ENCODE measurements at regions not wholly inside any gene's neighbourhood (a gene's known extent, or its start where the extent isn't known, plus 50 kb on each side); places are given as distances from the start of the nearest gene placed in this dataset.
A peak's percentile ranks its signal among the peaks of the same experiment; 100 is the strongest.
"Not testable (repeated sequence)": the region's sequence is repeated elsewhere in the genome, so short reads cannot be mapped to it uniquely, and the experiment has no call there.

GRCh38 chr3:22862111-22862510, 341.0 kb upstream of the UBE2E2 start (continued):
- peak; percentile 44 to 73 (median 63) for TF ChIP-seq CTCF (IDR thresholded peaks at IDR 0.05; ENCODE audit: control extremely low read depth in 1 of 3, insufficient read depth in 1 of 3, low read depth in 1 of 3, low read length in 3 of 3)

GRCh38 chr3:22882834-22883233, 320.3 kb upstream of the UBE2E2 start:
- H3K4ac ChIP-seq (replicated peaks; ENCODE audit: insufficient read length, low read depth, low read length); H4K5ac ChIP-seq (ENCODE audit: insufficient read length, low read depth, low read length); H4K8ac ChIP-seq (ENCODE audit: extremely low read depth, insufficient read depth, low read length); H3K9ac ChIP-seq (replicated peaks in 1 of 4; ENCODE audit: extremely low read depth in 1 of 4, low read depth in 3 of 4, low read length in 3 of 4); H3K9me3 ChIP-seq (ENCODE audit: insufficient read depth in 2 of 2, low read depth in 1 of 2, low read length in 1 of 2); H3K4me3 ChIP-seq (ENCODE audit: extremely low read depth in 1 of 4, insufficient read depth in 2 of 4, low read depth in 3 of 4, low read length in 4 of 4); H3K27me3 ChIP-seq (replicated peaks in 1 of 4; ENCODE audit: control insufficient read depth in 3 of 4, extremely low read depth in 1 of 4, insufficient read depth in 3 of 4, low read length in 3 of 4); H3K4me2 ChIP-seq (ENCODE audit: insufficient read depth in 1 of 2, low read depth in 2 of 2, low read length in 2 of 2); H2BK20ac ChIP-seq (ENCODE audit: low read length); H2AFZ ChIP-seq (ENCODE audit: low read length); H2AK5ac ChIP-seq (ENCODE audit: low read depth, low read length); H3K27ac ChIP-seq (ENCODE audit: low read depth, low read length); H3K23ac ChIP-seq (ENCODE audit: insufficient read length); H2BK15ac ChIP-seq (ENCODE audit: low read length); FAIRE-seq; H3K4me1 ChIP-seq (replicated peaks in 1 of 4; ENCODE audit: control insufficient read depth in 3 of 4, insufficient read depth in 4 of 4, low read length in 3 of 4); H3K23me2 ChIP-seq (ENCODE audit: low read depth, low read length); H4K20me1 ChIP-seq (replicated peaks in 1 of 2; ENCODE audit: control insufficient read depth in 1 of 2, insufficient read depth in 2 of 2, low read length in 2 of 2); H2BK120ac ChIP-seq (replicated peaks; ENCODE audit: low read depth, low read length); H3K14ac ChIP-seq (ENCODE audit: insufficient read length); POLR2A ChIA-PET (ENCODE audit: partially characterized antibody); DNase-seq (ENCODE audit: low read depth in 1 of 2, low spot score in 2 of 2); H3K36me3 ChIP-seq (ENCODE audit: control insufficient read depth in 2 of 4, insufficient read depth in 4 of 4, low read length in 3 of 4); H2BK12ac ChIP-seq (ENCODE audit: low read depth, low read length); H3K79me2 ChIP-seq (ENCODE audit: control insufficient read depth in 1 of 2, insufficient read depth in 2 of 2, low read length in 2 of 2); H3K56ac ChIP-seq (replicated peaks; ENCODE audit: insufficient read length, low read depth, low read length); H3K18ac ChIP-seq (ENCODE audit: extremely low read depth, low read length); H2BK5ac ChIP-seq (ENCODE audit: low read depth, low read length); H3K79me1 ChIP-seq (ENCODE audit: low read depth, low read length); H4K91ac ChIP-seq (replicated peaks; ENCODE audit: insufficient read length, low read length): not testable (repeated sequence)
- 84% methylated on average over 2 of the region's 2 CpGs; no CpG with 5 or more reads in 1 of the 2 experiments for WGBS, 2 experiments (ENCODE audit: extremely low coverage in 1 of 2, insufficient coverage in 1 of 2, insufficient read length in 1 of 2, insufficient replicate concordance in 2 of 2, low coverage in 1 of 2, low lambda C conversion rate in 2 of 2, missing lambda C conversion rate in 1 of 2)
- CTCF ChIA-PET (ENCODE audit: partially characterized antibody): interaction anchor here (1.0 kb wide), 1 partner anchor 792 kb away, joined by 3 read pairs; no protein-coding TSS in a partner anchor

Data from H1 (cell line).